ENCODE measurements at regions not wholly inside any gene's neighbourhood (a gene's known extent, or its start where the extent isn't known, plus 50 kb on each side); places are given as distances from the start of the nearest gene placed in this dataset.
"Not testable (repeated sequence)": the region's sequence is repeated elsewhere in the genome, so short reads cannot be mapped to it uniquely, and the experiment has no call there.

GRCh38 chr16:79845033-79845733, 244.6 kb upstream of the MAF start:
- DNase-seq, result no peak

- no peak for DNase-seq
These were observed 244.1 kb upstream of the MAF start for GRCh38 chr16:79844603-79845002.

DNA sequence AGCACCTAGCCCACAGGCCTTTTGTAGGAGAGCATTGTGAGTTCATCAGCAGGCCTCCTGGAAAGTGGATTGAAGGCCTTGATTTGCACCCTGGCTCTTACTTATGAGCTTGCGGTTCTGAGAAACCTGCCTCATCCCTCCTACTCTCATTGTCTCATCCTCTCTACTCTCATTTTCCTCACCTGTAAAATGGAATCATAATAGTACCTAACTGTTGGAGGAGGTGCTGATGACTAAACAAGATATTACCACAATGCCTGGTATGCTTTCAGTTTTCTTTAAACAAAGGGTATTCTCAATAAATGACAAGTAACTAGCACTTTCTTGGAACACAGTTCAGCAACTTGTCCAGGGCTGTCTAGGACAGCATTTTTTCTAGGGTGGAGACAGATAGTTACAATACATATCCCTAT, 243.1 kb upstream of the MAF start:
- DNase-seq, result no peak

GRCh38 chr16:79843145-79843544, 242.6 kb upstream of the MAF start:
- no peak for DNase-seq

- DNase-seq, result no peak
These were observed 241.7 kb upstream of the MAF start for GRCh38 chr16:79842197-79842596.

GRCh38 chr16:79839466-79840341, 239.2 kb upstream of the MAF start:
- no peak for DNase-seq

DNA sequence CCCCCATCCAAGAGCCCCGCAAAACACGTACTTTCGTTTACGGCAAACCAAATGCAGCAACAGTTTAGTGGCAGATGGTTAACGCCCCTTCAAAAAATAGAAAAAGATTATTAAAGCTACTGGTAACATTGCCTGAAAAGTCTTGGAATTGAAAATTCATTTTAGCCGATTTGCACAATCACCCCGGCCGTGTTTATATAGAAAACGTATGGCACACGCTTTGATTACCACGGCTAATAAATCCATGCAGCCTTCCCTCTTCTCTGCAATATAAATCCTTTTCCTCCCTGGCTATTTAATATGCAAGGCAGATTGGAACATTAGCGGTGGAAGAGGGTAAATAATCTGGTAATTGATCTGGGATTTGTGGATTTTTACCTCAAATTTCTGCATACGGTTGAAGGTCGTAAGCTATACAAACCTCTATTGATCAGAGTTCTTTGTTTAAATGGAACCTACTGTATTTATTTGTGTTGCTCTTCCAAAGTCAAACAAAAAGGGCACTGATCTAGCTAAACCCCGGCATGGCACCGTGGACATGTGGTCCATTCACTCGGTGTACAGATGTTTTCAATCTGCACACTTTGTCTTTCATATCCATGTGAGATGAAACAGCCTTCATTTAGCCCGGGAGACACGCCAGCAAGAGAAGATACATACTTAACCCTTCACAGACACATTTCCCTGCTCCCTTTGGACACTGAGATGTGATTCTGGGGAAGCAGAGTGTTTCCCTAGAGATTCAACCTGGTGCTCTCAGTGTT, 238.1 kb upstream of the MAF start:
- DNase-seq, result no peak

GRCh38 chr16:79836144-79836543, 235.6 kb upstream of the MAF start:
- DNase-seq, result no peak

DNA sequence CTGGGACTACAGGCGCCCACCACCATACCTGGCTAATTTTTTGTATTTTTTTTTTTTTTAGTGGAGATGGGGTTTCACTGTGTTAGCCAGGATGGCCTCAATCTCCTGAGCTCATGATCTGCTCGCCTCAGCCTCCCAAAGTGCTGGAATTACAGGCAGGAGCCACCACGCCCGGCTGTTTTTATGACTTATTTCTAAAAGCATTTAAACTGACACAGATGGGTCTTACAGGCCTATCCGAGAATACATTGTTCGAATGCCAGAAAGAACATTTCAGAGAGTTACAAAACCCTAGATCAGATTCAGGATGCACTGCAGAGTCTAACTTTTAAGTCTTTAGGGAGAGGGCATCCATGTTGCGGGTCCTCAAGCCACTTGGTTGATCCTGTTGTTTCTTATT, 234.7 kb upstream of the MAF start:
- no peak for DNase-seq

GRCh38 chr16:79834720-79835119, 234.2 kb upstream of the MAF start:
- DNase-seq, result no peak

- not testable (repeated sequence) for DNase-seq
These were observed 233.5 kb upstream of the MAF start for GRCh38 chr16:79834003-79834402.

- no peak for DNase-seq
These were observed 233.0 kb upstream of the MAF start for GRCh38 chr16:79833559-79833958.

GRCh38 chr16:79826732-79827475, 226.4 kb upstream of the MAF start:
- no peak for DNase-seq

DNA sequence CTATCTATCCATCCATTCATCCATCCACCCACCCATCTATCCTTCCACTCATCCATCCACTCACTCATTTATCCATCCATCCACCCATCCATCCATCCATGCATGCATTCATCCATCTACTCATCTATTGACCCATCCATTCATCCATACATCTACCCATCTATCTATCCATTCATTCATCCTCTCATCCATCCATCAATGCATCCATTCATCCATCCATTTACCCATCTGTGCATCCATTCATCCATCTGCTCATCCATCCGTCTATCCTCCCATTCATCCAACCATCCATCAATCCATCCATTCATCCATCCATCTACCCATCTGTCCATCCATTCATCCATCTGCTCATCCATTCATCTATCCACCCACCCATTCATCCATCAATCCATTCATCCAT, 224.5 kb upstream of the MAF start:
- DNase-seq, result no peak

GRCh38 chr16:79823639-79824038, 223.1 kb upstream of the MAF start:
- no peak for DNase-seq

DNA sequence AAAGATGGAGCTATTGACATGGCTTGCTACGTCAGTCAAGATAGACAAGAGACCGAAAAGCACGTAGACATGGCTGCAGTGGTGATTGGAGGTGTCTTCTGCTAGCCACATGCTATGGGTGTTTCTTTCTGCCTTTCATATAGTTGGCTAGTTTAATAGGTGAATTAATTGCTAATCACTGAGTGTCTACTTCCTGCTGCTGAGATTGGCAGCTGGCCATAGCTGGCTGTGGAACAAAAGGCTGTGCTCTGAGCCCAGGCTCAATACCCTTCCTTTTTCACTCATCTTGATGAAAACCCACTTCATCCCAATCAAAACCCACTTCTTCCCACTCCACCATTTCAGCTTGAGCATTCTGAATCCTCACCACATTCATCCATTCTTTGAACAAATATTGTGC, 221.4 kb upstream of the MAF start:
- DNase-seq, result no peak

- DNase-seq, result no peak
These were observed 215.6 kb upstream of the MAF start for GRCh38 chr16:79816081-79816497.

DNA sequence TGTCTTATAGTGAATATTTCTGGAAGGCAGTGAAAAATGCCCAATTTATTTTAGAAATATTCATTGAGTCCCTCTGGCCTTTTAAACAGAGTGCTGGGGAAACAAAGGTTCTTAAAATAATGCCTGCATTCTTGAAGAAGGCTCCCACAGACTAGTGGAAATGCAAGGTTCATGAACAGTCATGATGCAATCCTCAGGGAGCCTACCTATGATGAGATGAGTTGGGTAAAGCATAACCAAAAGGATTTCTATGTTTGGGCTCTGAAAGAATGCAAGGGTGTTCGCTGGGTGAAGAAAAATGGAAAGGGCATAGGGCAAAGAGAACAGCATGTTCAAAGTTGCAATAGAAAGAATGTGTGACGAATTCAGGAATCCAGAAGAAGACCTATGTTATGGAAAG, 214.5 kb upstream of the MAF start:
- no peak for DNase-seq

- no peak for DNase-seq
These were observed 213.6 kb upstream of the MAF start for GRCh38 chr16:79814124-79814523.

DNA sequence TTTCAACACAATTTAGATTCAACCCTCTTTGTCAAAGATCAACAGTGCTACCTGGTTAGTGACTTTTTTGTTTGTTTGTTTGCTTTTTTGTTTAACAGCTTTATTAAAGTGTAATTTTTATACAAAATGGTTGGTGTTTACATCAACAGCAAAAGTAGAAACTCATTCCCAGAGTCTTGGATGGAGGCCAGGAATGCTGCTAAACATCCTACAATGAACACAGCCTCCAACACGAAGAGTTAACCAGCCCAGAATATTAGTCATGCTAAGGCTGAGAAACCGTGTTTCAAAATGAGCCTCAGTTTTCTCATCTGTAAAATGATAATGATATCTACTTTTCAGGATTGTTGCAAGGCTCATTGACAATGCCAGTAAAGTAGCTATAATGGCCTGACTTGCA, 211.0 kb upstream of the MAF start:
- DNase-seq, result no peak

DNA sequence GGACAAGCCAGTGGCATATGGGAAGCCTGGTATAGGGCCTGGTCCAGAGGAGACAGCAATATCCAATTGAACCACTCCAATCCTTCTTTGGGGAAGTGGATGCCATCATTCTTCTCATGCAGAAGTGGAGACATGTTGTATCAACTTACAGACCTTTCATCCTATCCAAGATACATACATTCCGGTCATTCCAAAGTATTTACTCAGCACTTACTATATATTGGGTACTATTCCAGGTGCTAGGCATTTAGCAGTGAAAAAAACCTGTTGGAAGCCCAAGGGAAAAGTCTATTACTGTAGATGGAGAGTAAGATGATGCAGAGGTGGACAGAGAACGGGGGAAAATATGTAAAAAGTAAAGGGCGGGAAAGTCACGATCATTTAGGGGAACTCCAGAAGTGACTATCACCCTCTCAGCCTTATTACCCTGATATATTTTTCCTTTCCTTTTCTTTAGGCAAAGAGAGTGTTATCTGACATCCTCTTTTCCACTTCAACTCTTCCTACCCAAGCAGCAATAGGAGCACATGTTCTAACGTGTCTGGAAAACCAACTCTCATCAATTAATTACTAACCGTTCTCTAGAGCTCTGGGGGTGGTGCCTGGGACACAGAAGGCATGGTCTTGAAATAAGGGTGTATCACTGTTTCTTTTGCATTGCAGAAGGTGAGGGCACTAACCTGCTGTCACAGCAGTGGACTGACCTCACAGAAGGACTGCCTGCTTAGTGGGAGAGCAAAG, 210.1 kb upstream of the MAF start:
- no peak for DNase-seq

DNA sequence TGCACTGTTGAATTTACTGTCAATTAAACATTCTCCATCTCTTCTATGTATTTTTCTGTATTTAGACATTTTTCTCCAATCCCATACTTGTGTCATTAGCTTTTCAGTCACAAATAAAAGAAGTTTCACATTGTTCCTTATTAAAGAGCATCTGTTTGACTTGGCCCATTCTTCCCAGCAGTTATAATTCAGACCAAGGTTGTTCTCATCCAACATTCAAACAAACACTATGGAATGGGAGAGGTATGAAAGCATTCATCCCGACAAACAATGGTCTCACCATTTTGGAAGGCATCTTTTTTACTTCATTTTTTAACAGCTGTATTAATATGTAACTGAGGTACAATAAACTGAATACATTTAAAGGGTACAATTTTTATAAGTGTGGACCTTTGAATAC, 208.8 kb upstream of the MAF start:
- no peak for DNase-seq

Data from midbrain (tissue), 1 donor.